GM19351 (cell line): ENCODE measurements at regions not wholly inside any gene's neighbourhood (a gene's known extent, or its start where the extent isn't known, plus 50 kb on each side); places are given as distances from the start of the nearest gene placed in this dataset.
"Not testable (repeated sequence)": the region's sequence is repeated elsewhere in the genome, so short reads cannot be mapped to it uniquely, and the experiment has no call there.

ENCODE experiments used
- ATAC-seq: cut with Tn5 transposase; IDR thresholded peaks from one replicate; pipeline ENCODE4 v1.9.1; 2021; ENCODE audit warnings: mild to moderate bottlenecking, moderate library complexity; ENCODE audit not compliant: unreplicated experiment

GRCh38 chr11:23729088-23729487, 767.8 kb upstream of the LUZP2 start:
- ATAC-seq: no peak

DNA sequence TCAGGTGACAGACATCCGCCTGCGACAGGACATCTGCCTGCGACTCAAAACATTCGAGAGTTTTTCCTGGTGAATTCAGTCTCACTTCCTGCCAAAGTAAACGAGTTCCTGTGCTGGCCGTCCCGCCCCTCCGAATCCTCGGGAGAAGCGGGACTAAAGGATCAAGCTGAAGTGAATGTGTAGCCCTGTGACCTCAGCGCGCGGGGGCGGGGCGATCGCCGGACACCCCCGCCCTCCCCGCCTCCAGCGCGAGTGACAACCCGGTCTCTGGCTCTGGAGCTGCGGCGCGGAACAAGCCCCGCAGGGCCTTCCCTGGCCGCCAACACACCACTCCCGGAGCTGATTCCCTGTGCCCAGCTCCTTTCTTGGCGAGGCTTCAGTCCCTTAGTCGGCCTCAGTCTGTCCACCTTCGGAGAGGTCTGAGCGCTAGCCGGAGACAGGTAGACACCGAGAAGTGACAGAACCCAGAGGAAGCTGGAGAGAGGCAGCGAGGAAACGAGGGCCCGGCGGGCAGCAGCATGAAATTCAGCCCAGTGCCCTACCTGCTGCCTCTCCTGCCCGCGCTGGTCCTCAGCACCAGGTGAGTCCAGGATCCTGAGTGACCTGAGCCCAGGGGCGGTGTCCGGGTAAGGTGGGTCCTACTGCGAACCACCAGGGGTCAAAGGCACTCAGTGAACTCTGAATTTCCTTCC, 766.4 kb upstream of the LUZP2 start:
- no peak for ATAC-seq

DNA sequence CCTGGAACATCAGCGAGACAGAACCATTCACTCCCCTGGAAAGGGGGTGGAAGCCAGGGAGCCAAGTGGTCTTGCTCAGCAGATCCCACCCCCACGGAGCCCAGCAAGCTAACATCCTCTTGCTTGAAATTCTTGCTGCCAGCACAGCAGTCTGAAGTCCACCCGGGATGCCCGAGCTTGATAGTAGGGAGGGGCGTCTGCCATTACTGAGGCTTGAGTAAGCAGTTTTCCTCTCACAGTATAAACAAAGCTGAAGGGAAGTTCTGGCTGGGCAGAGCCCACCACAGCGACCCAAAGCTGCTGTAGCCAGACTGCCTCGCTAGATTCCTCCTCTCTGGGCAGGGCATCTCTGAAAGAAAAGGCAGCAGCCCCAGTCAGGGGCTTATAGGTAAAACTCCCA, 764.8 kb upstream of the LUZP2 start:
- ATAC-seq: no peak

GRCh38 chr11:23746896-23747295, 750.0 kb upstream of the LUZP2 start:
- ATAC-seq: no peak

- no peak for ATAC-seq
Measured at GRCh38 chr11:23749762-23750430, 747.0 kb upstream of the LUZP2 start.

GRCh38 chr11:23751280-23751679, 745.6 kb upstream of the LUZP2 start:
- ATAC-seq: no peak

- no peak for ATAC-seq
Measured at GRCh38 chr11:23755076-23755475, 741.8 kb upstream of the LUZP2 start.

DNA sequence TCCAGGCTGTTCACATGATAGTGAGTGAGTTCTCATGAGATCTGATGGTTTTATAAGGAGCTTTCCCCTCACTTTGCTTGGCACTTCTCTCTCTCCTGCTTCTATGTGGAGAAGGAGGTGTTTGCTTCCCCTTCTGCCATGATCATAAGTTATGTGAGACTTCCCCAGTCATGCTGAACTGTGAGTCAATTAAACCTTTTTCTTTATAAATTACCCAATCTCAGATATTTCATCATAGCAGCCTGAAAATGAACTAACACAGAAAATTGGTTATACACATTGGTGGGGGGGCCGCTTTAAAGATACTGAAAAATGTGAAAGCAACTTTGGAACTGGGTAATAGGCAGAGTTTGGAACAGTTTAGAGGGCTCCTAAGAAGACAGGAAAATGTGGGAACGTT, 741.1 kb upstream of the LUZP2 start:
- no peak for ATAC-seq

DNA sequence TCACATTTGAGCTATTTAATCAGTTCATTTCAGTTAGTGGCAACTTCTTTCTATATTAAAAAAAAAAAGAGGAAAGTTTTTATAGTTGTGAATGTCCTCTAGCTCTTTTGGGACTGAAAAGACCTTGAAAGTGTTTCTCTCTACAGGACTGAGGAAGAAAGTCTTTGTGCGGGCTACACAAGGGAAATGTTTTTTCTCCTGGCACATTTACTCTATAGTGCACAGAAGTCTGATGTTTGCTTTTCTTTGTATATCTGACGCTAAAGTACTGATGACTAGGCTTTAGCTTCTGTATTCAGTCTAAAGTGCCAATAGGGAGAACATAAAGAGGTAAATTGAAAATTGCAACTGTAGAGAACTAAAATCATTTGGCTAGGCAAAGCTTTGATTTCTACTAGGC, 737.4 kb upstream of the LUZP2 start:
- no peak for ATAC-seq

DNA sequence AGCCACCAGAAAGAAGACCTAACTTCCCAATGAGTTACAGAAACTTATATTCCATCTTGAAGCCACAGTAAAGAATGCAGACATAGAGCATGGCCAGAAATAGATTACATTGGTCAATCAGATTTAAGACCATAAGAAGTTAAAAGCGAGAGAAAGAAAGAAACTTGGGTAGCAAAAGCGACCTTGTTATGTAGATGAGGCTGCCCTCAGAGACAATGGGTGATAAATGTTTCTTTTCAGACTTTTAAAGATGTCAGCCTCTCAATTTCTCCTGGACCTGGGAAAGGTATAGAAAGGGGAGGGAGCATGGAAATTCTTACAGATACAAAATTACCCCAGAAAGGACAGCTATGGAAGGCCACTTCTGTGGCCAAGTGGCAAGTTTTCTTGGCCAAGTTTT, 732.6 kb upstream of the LUZP2 start:
- ATAC-seq: no peak

GRCh38 chr11:23765682-23766252, 731.1 kb upstream of the LUZP2 start:
- ATAC-seq: no peak

- no peak for ATAC-seq
Measured at GRCh38 chr11:23767576-23767975, 729.3 kb upstream of the LUZP2 start.

GRCh38 chr11:23769214-23769613, 727.6 kb upstream of the LUZP2 start:
- ATAC-seq: no peak

GRCh38 chr11:23772081-23772480, 724.8 kb upstream of the LUZP2 start:
- ATAC-seq: no peak

DNA sequence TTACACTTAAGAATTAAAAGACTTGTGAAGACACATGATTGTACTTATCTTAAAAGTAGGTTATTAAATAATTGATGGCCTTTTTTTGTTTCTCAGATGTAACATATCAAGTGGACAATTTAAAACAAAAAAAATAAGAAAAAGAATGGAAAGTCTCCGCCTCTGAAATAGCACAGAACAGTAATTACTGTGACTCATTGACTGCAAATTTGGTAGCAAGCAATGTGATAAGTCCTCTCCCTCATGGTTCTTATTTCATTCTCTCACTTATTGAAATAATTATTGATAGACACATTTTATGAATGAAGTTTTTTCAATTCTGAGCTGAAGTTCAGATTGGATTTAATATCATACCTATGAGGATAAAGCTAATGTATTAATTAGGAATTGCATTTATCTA, 717.9 kb upstream of the LUZP2 start:
- no peak for ATAC-seq

- no peak for ATAC-seq
Measured at GRCh38 chr11:23780231-23780630, 716.6 kb upstream of the LUZP2 start.

DNA sequence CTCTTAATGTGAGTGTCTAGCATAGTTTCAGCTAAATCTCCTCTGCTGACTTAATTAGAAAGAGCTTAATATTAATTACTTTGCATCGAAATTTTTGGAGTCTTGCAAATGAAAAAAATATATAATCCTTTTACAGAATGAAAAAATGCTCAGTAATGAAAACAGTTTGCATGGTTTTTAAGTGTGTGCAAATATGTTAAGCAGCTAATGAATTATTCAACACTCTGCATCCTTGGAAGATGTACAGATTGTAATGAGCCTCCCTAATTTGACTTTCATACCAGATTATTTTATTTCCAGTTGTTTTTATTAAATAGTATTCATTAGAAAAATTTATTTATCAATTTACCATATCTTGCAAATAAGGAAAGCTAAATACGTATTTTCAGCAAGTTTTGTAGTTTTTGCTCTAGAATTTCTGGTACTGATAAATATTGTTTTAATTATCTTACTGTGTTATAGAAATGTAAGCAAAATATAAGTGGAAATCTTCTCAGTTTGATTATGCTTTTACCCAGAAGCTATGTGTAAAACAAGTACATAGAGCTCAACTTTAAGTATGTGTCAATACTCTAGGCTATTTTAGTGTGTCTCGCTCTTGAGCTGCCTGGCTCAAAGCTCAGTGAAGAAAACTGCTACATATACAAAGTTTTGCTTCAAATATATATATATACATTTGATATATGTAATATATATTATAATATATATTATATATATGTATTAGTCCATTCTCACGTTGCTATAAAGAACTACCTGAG, 714.9 kb upstream of the LUZP2 start:
- ATAC-seq: no peak

- ATAC-seq: not testable (repeated sequence)
Measured at GRCh38 chr11:23786974-23787373, 709.9 kb upstream of the LUZP2 start.

- no peak for ATAC-seq
Measured at GRCh38 chr11:23789200-23789853, 707.5 kb upstream of the LUZP2 start.

GRCh38 chr11:23789938-23790371, 706.9 kb upstream of the LUZP2 start:
- no peak for ATAC-seq
